ENCODE measurements at regions not wholly inside any gene's neighbourhood (a gene's known extent, or its start where the extent isn't known, plus 50 kb on each side); places are given as distances from the start of the nearest gene placed in this dataset.

GRCh38 chr18:47470941-47471340 lies 219.5 kb upstream of the SKOR2 start:
- ChIA-PET CTCF (no interaction called here), POLR2A (no interaction called here)
- Histone ChIP-seq H3K9ac (replicated peaks; ENCODE audit: extremely low read depth, insufficient read depth, low read length) (no peak overlapping the region), H3K9me3 (replicated peaks; ENCODE audit: control insufficient read depth, insufficient read depth, low read length) (no peaks in the 10 kb centered on the region), H3K9me1 (replicated peaks; ENCODE audit: control insufficient read depth, extremely low read depth, insufficient read depth, low read length) (no peaks in the 10 kb centered on the region), H3K4me3 (replicated peaks in 1 of 3; ENCODE audit: insufficient read depth in 1 of 3, low read depth in 1 of 3, low read length in 3 of 3) (no peak overlapping the region), H3K4me1 (ENCODE audit: control insufficient read depth, extremely low read depth, insufficient read depth, low read length) (no peaks in the 10 kb centered on the region), H3K79me2 (ENCODE audit: control insufficient read depth, insufficient read depth, low read length) (no peaks in the 10 kb centered on the region), H3K36me3 (ENCODE audit: control insufficient read depth in 2 of 2, extremely low read depth in 1 of 2, insufficient read depth in 2 of 2, low read length in 2 of 2) (no peaks in the 10 kb centered on the region), H3K27ac (ENCODE audit: insufficient read depth, low read depth, low read length) (no peak overlapping the region), H3K4me2 (ENCODE audit: insufficient read depth, low read length) (no peak overlapping the region), H2AFZ (ENCODE audit: low read depth, low read length) (no peak overlapping the region), H3K27me3 (ENCODE audit: control insufficient read depth in 2 of 2, insufficient read depth in 2 of 2, low read length in 2 of 2) (no peaks in the 10 kb centered on the region), H4K20me1 (replicated peaks; ENCODE audit: control insufficient read depth, extremely low read depth, insufficient read depth, low read length) (no peaks in the 10 kb centered on the region)
- dilution Hi-C loops (cut with MboI; ENCODE audit: extremely low pct_ligation_motif_present, low sequenced_read_pairs), result no loop called here
- BruUV-seq (replicated peaks), result no TSS peak
- intact Hi-C loops (cut with micrococcal nuclease), result no loop called here
- FAIRE-seq, result no peak
- DNase-seq (ENCODE audit: low read depth, low spot score), result no peak
- TF ChIP-seq POLR2A (IDR thresholded peaks at IDR 0.05; ENCODE audit: low read depth, low read length) (no peak), FOS (IDR thresholded peaks at IDR 0.05; ENCODE audit: borderline replicate concordance, insufficient read depth, low read length) (no peak), POLR2AphosphoS5 (IDR thresholded peaks at IDR 0.05; ENCODE audit: insufficient read depth, low read depth, low read length) (no peak), MYC (IDR thresholded peaks at IDR 0.05; ENCODE audit: low read depth, low read length) (no peak), CTCF (IDR thresholded peaks at IDR 0.05; ENCODE audit: extremely low read depth in 1 of 2, insufficient read depth in 1 of 2, low read depth in 1 of 2, low read length in 2 of 2) (no peak), MAX (IDR thresholded peaks at IDR 0.05; ENCODE audit: insufficient read depth, insufficient read length) (no peak), GATA2 (IDR thresholded peaks at IDR 0.05; ENCODE audit: insufficient read depth, insufficient read length, low read depth, low read length) (no peak), EZH2 (IDR thresholded peaks at IDR 0.05; ENCODE audit: borderline replicate concordance, low read depth, low read length, severe bottlenecking) (no peak), JUN (IDR thresholded peaks at IDR 0.05; ENCODE audit: borderline replicate concordance, insufficient read depth, insufficient read length, low read depth) (no peak)
